HepG2 (cell line): ENCODE measurements at regions not wholly inside any gene's neighbourhood (a gene's known extent, or its start where the extent isn't known, plus 50 kb on each side); places are given as distances from the start of the nearest gene placed in this dataset.

Experiments used
- ATAC-seq: fragments of 200-7000 bp; cut with Tn5 transposase; 3 replicates; pipeline ENCODE4 v1.9.1; 2020; ENCODE audit warnings: mild to moderate bottlenecking, moderate library complexity
- BruUV-seq: library from RNA; stranded (reverse); fragments of 400-500 nt; replicated peaks from 2 replicates; lab custom pipeline; 2021; lab: Mats Ljungman, UMichigan
- CTCF ChIA-PET: fragments of 300-600 bp; formaldehyde crosslinking; extraction: SDS; loops from one replicate; lab custom pipeline; 2021; ENCODE audit warnings: low total read pairs, inconsistent platforms, low intra/inter-chr PET ratio; lab: Yijun Ruan, JAX
- POLR2A ChIA-PET: fragments of 350-600 bp; sonication (Branson Sonifier 250); formaldehyde crosslinking; loops from one replicate; lab custom pipeline; 2020; ENCODE audit warnings: antibody characterized with exemption, inconsistent platforms; lab: Yijun Ruan, JAX
- DNase-seq: peaks from one replicate; pipeline ENCODE4 v3.0.0-alpha.2; 2015; ENCODE audit warnings: low spot score
- FAIRE-seq: peaks from 3 replicates; lab custom pipeline; 2011; peaks lifted over from hg19 to GRCh38; lab: Jason Lieb, UNC
- H2AFZ ChIP-seq: one replicate; pipeline ENCODE4 v1.6.1; 2011; ENCODE audit warnings: low read length, inconsistent platforms
- H3K27ac ChIP-seq: fragments of 300-600 bp; 3 replicates; pipeline ENCODE4 v1.8.0; 2011; ENCODE audit warnings: mixed run types, mild to moderate bottlenecking, mixed read lengths, low read length, inconsistent platforms; ENCODE audit not compliant: insufficient read depth; ENCODE audit errors: extremely low read length
- H3K27me3 ChIP-seq, 2 experiments: fragments of 200-600 bp in 1 of 2; 2 replicates in 1 of 2; 3 replicates in 1 of 2; pipeline versions ENCODE4 v1.6.0 to v1.8.0; 2011; ENCODE audit warnings: low read length in 2 of 2, mild to moderate bottlenecking in 2 of 2, moderate library complexity in 2 of 2, inconsistent platforms in 1 of 2; ENCODE audit not compliant: insufficient read depth in 2 of 2, control insufficient read depth in 1 of 2
- H3K36me3 ChIP-seq, 2 experiments: fragments of 200-600 bp in 1 of 2; replicated peaks in 1 of 2; 2 replicates in 1 of 2; 3 replicates in 1 of 2; pipeline versions ENCODE4 v1.5.1 to v1.8.0; 2011; ENCODE audit warnings: low read length in 2 of 2, inconsistent platforms in 1 of 2; ENCODE audit not compliant: insufficient read depth in 2 of 2, control insufficient read depth in 1 of 2
- H3K4me1 ChIP-seq: 2 replicates; pipeline ENCODE4 v1.5.1; 2012; ENCODE audit warnings: low read length, inconsistent platforms; ENCODE audit not compliant: insufficient read depth
- H3K4me2 ChIP-seq: 2 replicates; pipeline ENCODE4 v1.6.0; 2011; ENCODE audit warnings: low read depth, low read length, inconsistent platforms
- H3K4me3 ChIP-seq, 3 experiments: fragments of 200-600 bp in 1 of 3; sonication (generic), shearing (Covaris generic) in 1 of 3; replicated peaks in 1 of 3; 2 replicates each; pipeline ENCODE4 v1.5.1; 2011 to 2016; ENCODE audit warnings: low read length in 3 of 3, inconsistent platforms in 2 of 3, low read depth in 2 of 3, mild to moderate bottlenecking in 2 of 3, control low read depth in 1 of 3, mixed read lengths in 1 of 3; ENCODE audit not compliant: insufficient read depth in 1 of 3
- H3K79me2 ChIP-seq: one replicate; pipeline ENCODE4 v1.6.1; 2011; ENCODE audit warnings: low read length, inconsistent platforms; ENCODE audit not compliant: insufficient read depth
- H3K9ac ChIP-seq: 2 replicates; pipeline ENCODE4 v1.6.0; 2011; ENCODE audit warnings: mild to moderate bottlenecking, low read depth, low read length, inconsistent platforms; ENCODE audit not compliant: insufficient read depth
- H3K9me3 ChIP-seq: 2 replicates; pipeline ENCODE4 v1.5.1; 2012; ENCODE audit warnings: mild to moderate bottlenecking, low read length
- H4K20me1 ChIP-seq: 2 replicates; pipeline ENCODE4 v1.6.0; 2011; ENCODE audit warnings: inconsistent platforms, mild to moderate bottlenecking, low read length, moderate library complexity; ENCODE audit not compliant: insufficient read depth
- AGO1 ChIP-seq: fragments of 200-400 bp; formaldehyde crosslinking; IDR thresholded peaks from 2 replicates; pipeline ENCODE4 v1.6.1; 2017; ENCODE audit warnings: mild to moderate bottlenecking, low read depth, low read length, moderate library complexity; ENCODE audit not compliant: poor library complexity, severe bottlenecking
- BCLAF1 ChIP-seq: fragments of 450-650 bp; IDR thresholded peaks from 2 replicates; pipeline ENCODE4 v1.6.1; 2017; ENCODE audit warnings: mild to moderate bottlenecking
- HNRNPK ChIP-seq: fragments of 200-400 bp; formaldehyde crosslinking; IDR thresholded peaks from 2 replicates; pipeline ENCODE4 v1.6.1; 2018; ENCODE audit warnings: low read length, low read depth, moderate library complexity, mild to moderate bottlenecking; ENCODE audit not compliant: poor library complexity, severe bottlenecking
- PHB2 ChIP-seq: fragments of 450-650 bp; IDR thresholded peaks from 2 replicates; pipeline ENCODE4 v1.6.1; 2018; ENCODE audit not compliant: partially characterized antibody
- SMARCC2 ChIP-seq: fragments of 450-650 bp; IDR thresholded peaks from 2 replicates; pipeline ENCODE4 v1.6.1; 2017; ENCODE audit warnings: antibody characterized with exemption, mild to moderate bottlenecking
- ZSCAN20 ChIP-seq: sonication (generic); formaldehyde crosslinking; IDR thresholded peaks from 2 replicates; pipeline ENCODE4 v1.4.0; 2020; ENCODE audit warnings: missing genetic modification reagents, mild to moderate bottlenecking, borderline replicate concordance
- WGBS: methylation state at CpG from one replicate; pipeline ENCODE4 v1.1.6; 2017; ENCODE audit warnings: low lambda C conversion rate; 5-methylcytosine and 5-hydroxymethylcytosine counted together
- in situ Hi-C: cut with HindIII; loops from 2 replicates; pipeline ENCODE4 v1.10.0; 2017; ENCODE audit warnings: low pct_unique_long_range_greater_than_20kb; ENCODE audit not compliant: extremely low pct_ligation_motif_present
- intact Hi-C: fragments of 100-400 bp; cut with micrococcal nuclease; formaldehyde crosslinking; loops from one replicate; pipeline ENCODE4 v1.10.0; 2022; ENCODE audit not compliant: unreplicated experiment
- TF ChIP-seq, protein P1 (sequence below), 2 experiments: sonication (generic) in 1 of 2; formaldehyde crosslinking in 1 of 2; IDR thresholded peaks; 2 replicates each; pipeline versions ENCODE4 v1.4.0 to v1.6.1; 2016 to 2020; ENCODE audit warnings: borderline replicate concordance in 1 of 2, low read depth in 1 of 2, mild to moderate bottlenecking in 1 of 2, missing genetic modification reagents in 1 of 2
- TF ChIP-seq, protein P2 (sequence below): sonication (generic); formaldehyde crosslinking; conservative IDR thresholded peaks from 2 replicates; pipeline ENCODE4 v1.5.0; 2020; ENCODE audit warnings: missing genetic modification reagents

GRCh38 chr11:25777343-25777742 lies 554.6 kb upstream of the ANO3 start:
- H3K27me3 ChIP-seq, result no peaks in the 10 kb centered on the region
- no peak overlapping the region for H3K9ac ChIP-seq
- CTCF ChIA-PET, result no interaction called here
- no peaks in the 10 kb centered on the region for H3K9me3 ChIP-seq
- no peak overlapping the region for H3K4me2 ChIP-seq
- POLR2A ChIA-PET, result no interaction called here
- no peaks in the 10 kb centered on the region for H3K4me1 ChIP-seq
- FAIRE-seq, result no peak
- no peak for ATAC-seq
- no peak overlapping the region for H2AFZ ChIP-seq
- TF ChIP-seq, protein P1, sequence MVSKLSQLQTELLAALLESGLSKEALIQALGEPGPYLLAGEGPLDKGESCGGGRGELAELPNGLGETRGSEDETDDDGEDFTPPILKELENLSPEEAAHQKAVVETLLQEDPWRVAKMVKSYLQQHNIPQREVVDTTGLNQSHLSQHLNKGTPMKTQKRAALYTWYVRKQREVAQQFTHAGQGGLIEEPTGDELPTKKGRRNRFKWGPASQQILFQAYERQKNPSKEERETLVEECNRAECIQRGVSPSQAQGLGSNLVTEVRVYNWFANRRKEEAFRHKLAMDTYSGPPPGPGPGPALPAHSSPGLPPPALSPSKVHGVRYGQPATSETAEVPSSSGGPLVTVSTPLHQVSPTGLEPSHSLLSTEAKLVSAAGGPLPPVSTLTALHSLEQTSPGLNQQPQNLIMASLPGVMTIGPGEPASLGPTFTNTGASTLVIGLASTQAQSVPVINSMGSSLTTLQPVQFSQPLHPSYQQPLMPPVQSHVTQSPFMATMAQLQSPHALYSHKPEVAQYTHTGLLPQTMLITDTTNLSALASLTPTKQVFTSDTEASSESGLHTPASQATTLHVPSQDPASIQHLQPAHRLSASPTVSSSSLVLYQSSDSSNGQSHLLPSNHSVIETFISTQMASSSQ (IDR thresholded peaks at IDR 0.05; ENCODE audit: low read depth), result no peak
- TF ChIP-seq, protein P1 (CRISPR knock-in tag; IDR thresholded peaks at IDR 0.05; ENCODE audit: borderline replicate concordance), result no peak
- TF ChIP-seq, protein P2, sequence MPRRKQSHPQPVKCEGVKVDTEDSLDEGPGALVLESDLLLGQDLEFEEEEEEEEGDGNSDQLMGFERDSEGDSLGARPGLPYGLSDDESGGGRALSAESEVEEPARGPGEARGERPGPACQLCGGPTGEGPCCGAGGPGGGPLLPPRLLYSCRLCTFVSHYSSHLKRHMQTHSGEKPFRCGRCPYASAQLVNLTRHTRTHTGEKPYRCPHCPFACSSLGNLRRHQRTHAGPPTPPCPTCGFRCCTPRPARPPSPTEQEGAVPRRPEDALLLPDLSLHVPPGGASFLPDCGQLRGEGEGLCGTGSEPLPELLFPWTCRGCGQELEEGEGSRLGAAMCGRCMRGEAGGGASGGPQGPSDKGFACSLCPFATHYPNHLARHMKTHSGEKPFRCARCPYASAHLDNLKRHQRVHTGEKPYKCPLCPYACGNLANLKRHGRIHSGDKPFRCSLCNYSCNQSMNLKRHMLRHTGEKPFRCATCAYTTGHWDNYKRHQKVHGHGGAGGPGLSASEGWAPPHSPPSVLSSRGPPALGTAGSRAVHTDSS (CRISPR knock-in tag), result no peak
- TF ChIP-seq PHB2, result no peak
- no peak for TF ChIP-seq HNRNPK
- TF ChIP-seq SMARCC2, result no peak
- TF ChIP-seq BCLAF1, result no peak
- TF ChIP-seq ZSCAN20 (CRISPR knock-in tag), result no peak
- TF ChIP-seq AGO1, result no peak
- H3K79me2 ChIP-seq, result no peaks in the 10 kb centered on the region
- H4K20me1 ChIP-seq, result no peaks in the 10 kb centered on the region
- no TSS peak for BruUV-seq
- in situ Hi-C loops (no loop called here), intact Hi-C loops (no loop called here)
- no peak for DNase-seq
- WGBS, result 0% methylated on average over 2 of the region's 2 CpGs
- no peak overlapping the region for H3K27ac ChIP-seq
- H3K36me3 ChIP-seq, result no peaks in the 10 kb centered on the region
- no peak overlapping the region for H3K4me3 ChIP-seq
